Tibial nerve (tissue), 4 donors: ENCODE measurements at regions not wholly inside any gene's neighbourhood (a gene's known extent, or its start where the extent isn't known, plus 50 kb on each side); places are given as distances from the start of the nearest gene placed in this dataset.

Experiments
- DNase-seq, 2 donors: peaks; one replicate each; pipeline ENCODE4 v3.0.0-alpha.2; 2019; ENCODE audit warnings: low spot score in 2 of 2
- H3K27ac ChIP-seq, 4 donors: fragments of 200-600 bp; sonication (generic) in 3 of 4; one replicate each; pipeline ENCODE4 v1.5.1; 2017 to 2019; ENCODE audit warnings: mild to moderate bottlenecking in 1 of 4
- H3K27me3 ChIP-seq, 2 donors: fragments of 200-600 bp; sonication (generic) in 1 of 2; one replicate each; pipeline versions ENCODE4 v1.5.1 to v1.6.0; 2017 to 2019
- H3K36me3 ChIP-seq, 3 donors: fragments of 200-600 bp; sonication (generic); one replicate each; pipeline ENCODE4 v1.5.1; 2018 to 2019
- H3K4me1 ChIP-seq, 4 donors: fragments of 200-600 bp; sonication (generic) in 3 of 4; one replicate each; pipeline ENCODE4 v1.5.1; 2017 to 2019
- H3K4me3 ChIP-seq, 4 donors: fragments of 200-600 bp; sonication (generic) in 3 of 4; one replicate each; pipeline ENCODE4 v1.5.1; 2017 to 2019; ENCODE audit warnings: mild to moderate bottlenecking in 1 of 4, moderate library complexity in 1 of 4
- H3K9me3 ChIP-seq, 4 donors: fragments of 200-600 bp; sonication (generic) in 3 of 4; one replicate each; pipeline ENCODE4 v1.5.1; 2017 to 2019
- EP300 ChIP-seq, 2 donors: sonication (generic); formaldehyde crosslinking; IDR thresholded peaks; one replicate each; pipeline ENCODE4 v1.6.1; 2017; ENCODE audit warnings: antibody characterized with exemption in 2 of 2, mild to moderate bottlenecking in 1 of 2
- POLR2A ChIP-seq, 2 donors: fragments of 450-650 bp; IDR thresholded peaks; one replicate each; pipeline ENCODE4 v1.6.1; 2017; ENCODE audit warnings: antibody characterized with exemption in 2 of 2, mild to moderate bottlenecking in 2 of 2, moderate library complexity in 2 of 2
- WGBS, 2 donors: methylation state at CpG; one replicate each; pipeline ENCODE4 v1.1.5; 2018; 5-methylcytosine and 5-hydroxymethylcytosine counted together
- TF ChIP-seq, protein P1 (sequence below), 5 experiments: fragments of 200-600 bp in 3 of 5; fragments of 450-650 bp in 2 of 5; sonication (generic) in 3 of 5; IDR thresholded peaks; one replicate each; pipeline ENCODE4 v1.5.1; 2016 to 2019; ENCODE audit warnings: antibody characterized with exemption in 5 of 5, mild to moderate bottlenecking in 3 of 5, moderate library complexity in 2 of 5

DNA sequence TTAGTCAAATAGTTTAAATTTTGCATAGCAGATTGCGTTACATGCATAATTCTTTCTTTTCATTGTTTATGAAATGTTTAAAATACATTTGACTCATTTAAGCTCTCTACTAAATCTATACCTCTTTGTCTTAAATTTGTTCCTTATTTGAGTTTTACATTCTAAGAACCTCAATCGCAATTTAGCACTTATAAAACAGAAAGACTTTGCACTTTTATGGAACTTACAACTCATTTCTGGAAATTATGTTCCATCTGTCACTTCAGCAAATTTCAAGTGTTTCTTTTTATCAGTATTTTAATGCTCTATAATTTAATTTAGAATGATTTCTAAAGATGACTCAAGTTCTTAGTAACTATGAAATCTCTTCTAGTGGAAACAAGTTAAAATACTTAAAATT is 1505.8 kb upstream of the SPRY2 start:
- TF ChIP-seq, protein P1, sequence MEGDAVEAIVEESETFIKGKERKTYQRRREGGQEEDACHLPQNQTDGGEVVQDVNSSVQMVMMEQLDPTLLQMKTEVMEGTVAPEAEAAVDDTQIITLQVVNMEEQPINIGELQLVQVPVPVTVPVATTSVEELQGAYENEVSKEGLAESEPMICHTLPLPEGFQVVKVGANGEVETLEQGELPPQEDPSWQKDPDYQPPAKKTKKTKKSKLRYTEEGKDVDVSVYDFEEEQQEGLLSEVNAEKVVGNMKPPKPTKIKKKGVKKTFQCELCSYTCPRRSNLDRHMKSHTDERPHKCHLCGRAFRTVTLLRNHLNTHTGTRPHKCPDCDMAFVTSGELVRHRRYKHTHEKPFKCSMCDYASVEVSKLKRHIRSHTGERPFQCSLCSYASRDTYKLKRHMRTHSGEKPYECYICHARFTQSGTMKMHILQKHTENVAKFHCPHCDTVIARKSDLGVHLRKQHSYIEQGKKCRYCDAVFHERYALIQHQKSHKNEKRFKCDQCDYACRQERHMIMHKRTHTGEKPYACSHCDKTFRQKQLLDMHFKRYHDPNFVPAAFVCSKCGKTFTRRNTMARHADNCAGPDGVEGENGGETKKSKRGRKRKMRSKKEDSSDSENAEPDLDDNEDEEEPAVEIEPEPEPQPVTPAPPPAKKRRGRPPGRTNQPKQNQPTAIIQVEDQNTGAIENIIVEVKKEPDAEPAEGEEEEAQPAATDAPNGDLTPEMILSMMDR (IDR thresholded peaks at IDR 0.05): no peak
- TF ChIP-seq POLR2A (IDR thresholded peaks at IDR 0.05): no peak
- TF ChIP-seq EP300 (IDR thresholded peaks at IDR 0.05): no peak
- H3K9me3 ChIP-seq: no peaks in the 10 kb centered on the region
- no peaks in the 10 kb centered on the region for H3K4me1 ChIP-seq
- no peak overlapping the region for H3K4me3 ChIP-seq
- WGBS, 2 donors: 65 to 71% methylated on average over 2 of the region's 2 CpGs
- H3K27me3 ChIP-seq: no peaks in the 10 kb centered on the region
- DNase-seq: no peak
- no peak overlapping the region for H3K27ac ChIP-seq
- H3K36me3 ChIP-seq: no peaks in the 10 kb centered on the region

DNA sequence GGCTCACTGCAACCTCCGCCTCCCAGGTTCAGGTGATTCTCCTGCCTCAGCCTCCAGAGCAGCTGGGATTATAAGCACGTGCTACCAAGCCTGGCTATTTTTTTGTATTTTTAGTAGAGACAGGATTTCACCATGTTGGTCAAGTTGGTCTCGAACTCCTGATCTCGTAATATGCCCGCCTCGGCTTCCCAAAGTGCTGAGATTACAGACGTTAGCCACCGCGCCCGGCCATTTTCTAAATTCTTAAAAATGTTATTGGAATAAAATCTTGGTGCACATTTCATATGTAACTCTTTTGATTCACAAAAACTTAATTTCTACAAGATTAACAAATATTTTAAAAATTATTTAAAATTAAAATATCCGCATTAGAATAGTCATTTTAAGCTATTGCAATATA is 1480.3 kb upstream of the SPRY2 start:
- H3K9me3 ChIP-seq: no peaks in the 10 kb centered on the region
- no peaks in the 10 kb centered on the region for H3K27me3 ChIP-seq
- no peak for DNase-seq
- no peaks in the 10 kb centered on the region for H3K4me1 ChIP-seq
- no peak overlapping the region for H3K27ac ChIP-seq
- no peak overlapping the region for H3K4me3 ChIP-seq
- 92 to 93% methylated on average over 11 of the region's 11 CpGs for WGBS, 2 donors
- H3K36me3 ChIP-seq: no peaks in the 10 kb centered on the region
- no peak for TF ChIP-seq EP300 (IDR thresholded peaks at IDR 0.05)
- TF ChIP-seq POLR2A (IDR thresholded peaks at IDR 0.05): no peak
- TF ChIP-seq, protein P1 (IDR thresholded peaks at IDR 0.05): no peak

DNA sequence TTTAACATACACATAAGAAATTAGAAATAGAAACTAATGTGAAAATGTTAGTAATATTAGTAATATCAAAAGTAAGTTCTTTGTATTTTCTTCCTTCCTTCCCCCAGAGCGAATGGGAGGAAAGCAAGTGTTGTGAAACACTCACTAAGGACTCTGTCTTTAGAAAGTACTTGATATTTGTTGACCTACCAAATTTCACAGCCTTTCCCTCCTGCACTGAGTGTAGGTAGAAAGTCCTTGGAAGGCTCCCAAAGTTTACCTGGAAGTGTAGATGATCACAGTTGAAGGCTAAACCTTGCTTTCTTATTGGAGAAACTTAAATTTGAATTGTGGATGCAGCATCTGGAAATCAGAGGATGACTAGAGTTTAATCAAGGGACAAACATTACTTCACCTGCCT is 1459.5 kb upstream of the SPRY2 start:
- DNase-seq: no peak
- Histone ChIP-seq H3K4me3 (no peak overlapping the region), H3K27ac (no peak overlapping the region), H3K27me3 (no peaks in the 10 kb centered on the region), H3K36me3 (no peaks in the 10 kb centered on the region), H3K4me1 (no peaks in the 10 kb centered on the region), H3K9me3 (no peaks in the 10 kb centered on the region)
- no peak for TF ChIP-seq EP300 (IDR thresholded peaks at IDR 0.05)
- no peak for TF ChIP-seq POLR2A (IDR thresholded peaks at IDR 0.05)
- TF ChIP-seq, protein P1 (IDR thresholded peaks at IDR 0.05): no peak
- WGBS, 2 donors: 86 to 93% methylated on average over 1 of the region's 1 CpG

DNA sequence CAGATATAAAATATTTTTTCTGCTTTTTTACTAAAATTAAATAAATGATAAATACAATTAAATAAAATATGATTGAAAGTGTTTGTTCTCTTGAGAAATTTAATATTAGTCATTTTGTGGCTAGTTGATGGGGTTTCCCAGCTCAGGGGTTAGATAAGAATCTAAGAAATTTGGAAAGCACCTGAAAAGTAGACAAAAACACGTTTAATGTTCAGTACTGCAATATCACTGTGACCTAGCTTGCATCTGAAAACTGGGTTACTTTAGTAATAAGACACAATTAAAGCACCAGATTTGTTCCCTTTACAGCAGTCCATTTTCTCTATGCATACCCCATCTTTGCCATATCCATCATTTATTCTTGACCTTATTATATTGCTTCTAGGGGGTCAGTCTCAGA is 1454.8 kb upstream of the SPRY2 start:
- DNase-seq: no peak
- Histone ChIP-seq H3K4me1 (no peaks in the 10 kb centered on the region), H3K4me3 (no peak overlapping the region), H3K27me3 (no peaks in the 10 kb centered on the region), H3K27ac (no peak overlapping the region), H3K36me3 (no peaks in the 10 kb centered on the region), H3K9me3 (no peaks in the 10 kb centered on the region)
- TF ChIP-seq POLR2A (IDR thresholded peaks at IDR 0.05): no peak
- TF ChIP-seq, protein P1 (IDR thresholded peaks at IDR 0.05): no peak
- TF ChIP-seq EP300 (IDR thresholded peaks at IDR 0.05): no peak
- WGBS, 2 donors: 66 to 72% methylated on average over 1 of the region's 1 CpG

DNA sequence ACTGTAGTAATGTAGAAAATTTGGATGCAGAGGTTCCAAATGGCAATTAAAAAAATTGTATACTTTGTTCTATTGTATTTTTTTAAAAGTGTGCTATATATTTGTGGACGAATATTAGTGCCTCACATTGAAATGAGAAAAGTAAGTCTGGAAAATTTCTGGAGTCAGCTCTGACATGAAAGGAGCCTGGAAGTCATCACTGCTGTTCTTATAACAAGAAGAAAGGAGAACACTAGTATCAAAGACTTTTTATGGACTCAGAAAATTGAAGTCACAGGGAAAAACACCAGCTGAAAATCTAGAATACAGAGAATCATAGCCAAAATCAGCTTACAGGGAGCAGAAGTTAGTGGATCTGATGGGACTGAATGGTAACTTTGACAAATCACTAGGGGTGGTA is 1450.7 kb upstream of the SPRY2 start:
- Histone ChIP-seq H3K27me3 (no peaks in the 10 kb centered on the region), H3K4me3 (no peak overlapping the region), H3K36me3 (no peaks in the 10 kb centered on the region), H3K27ac (no peak overlapping the region), H3K9me3 (no peaks in the 10 kb centered on the region), H3K4me1 (no peaks in the 10 kb centered on the region)
- no peak for DNase-seq
- TF ChIP-seq, protein P1 (IDR thresholded peaks at IDR 0.05): no peak
- TF ChIP-seq POLR2A (IDR thresholded peaks at IDR 0.05): no peak
- WGBS, 2 donors: 48 to 51% methylated on average over 1 of the region's 1 CpG
